ENCODE measurements at regions not wholly inside any gene's neighbourhood (a gene's known extent, or its start where the extent isn't known, plus 50 kb on each side); places are given as distances from the start of the nearest gene placed in this dataset.
A peak's percentile ranks its signal among the peaks of the same experiment; 100 is the strongest.

GRCh38 chrX:40174854-40175510 is 77.2 kb upstream of the BCOR start:
- peak; percentile 2 for DNase-seq

- DNase-seq: no peak
These were observed 76.5 kb upstream of the BCOR start for GRCh38 chrX:40174001-40174853.

- no peak for DNase-seq
These were observed 75.6 kb upstream of the BCOR start for GRCh38 chrX:40173143-40174000.

GRCh38 chrX:40172401-40173142 is 74.8 kb upstream of the BCOR start:
- no peak for DNase-seq

GRCh38 chrX:40171513-40172400 is 74.0 kb upstream of the BCOR start:
- no peak for DNase-seq

- no peak for DNase-seq
These were observed 73.2 kb upstream of the BCOR start for GRCh38 chrX:40170830-40171512.

- peak; percentile 20 for DNase-seq
These were observed 71.7 kb upstream of the BCOR start for GRCh38 chrX:40169193-40170101.

GRCh38 chrX:40168480-40169011 is 70.8 kb upstream of the BCOR start:
- peak; percentile 54 for DNase-seq

GRCh38 chrX:40167850-40168479 is 70.2 kb upstream of the BCOR start:
- DNase-seq: peak; percentile 30

GRCh38 chrX:40167233-40167849 is 69.6 kb upstream of the BCOR start:
- no peak for DNase-seq

- DNase-seq: no peak
These were observed 68.8 kb upstream of the BCOR start for GRCh38 chrX:40166582-40166981.

- no peak for DNase-seq
These were observed 68.1 kb upstream of the BCOR start for GRCh38 chrX:40165861-40166260.

GRCh38 chrX:40165206-40165605 is 67.4 kb upstream of the BCOR start:
- DNase-seq: no peak

- DNase-seq: no peak
These were observed 67.0 kb upstream of the BCOR start for GRCh38 chrX:40164751-40165150.

GRCh38 chrX:40158036-40158706 is 60.4 kb upstream of the BCOR start:
- DNase-seq: no peak

- DNase-seq: no peak
These were observed 59.7 kb upstream of the BCOR start for GRCh38 chrX:40157228-40158035.

All from NCI-H1048 (cell line).